Liver (tissue), 8 donors: ENCODE measurements at regions not wholly inside any gene's neighbourhood (a gene's known extent, or its start where the extent isn't known, plus 50 kb on each side); places are given as distances from the start of the nearest gene placed in this dataset.

Experiments
- DNase-seq: peaks from one replicate; pipeline ENCODE4 v3.0.0-alpha.2; 2017; ENCODE audit warnings: low spot score
- H3K27ac ChIP-seq, 2 donors: one replicate each; pipeline ENCODE4 v1.7.0; 2013; ENCODE audit warnings: inconsistent platforms in 2 of 2, low read length in 2 of 2, control low read depth in 1 of 2, low read depth in 1 of 2, mild to moderate bottlenecking in 1 of 2
- H3K27me3 ChIP-seq, 4 donors: one replicate each; pipeline versions ENCODE4 v1.6.1 to v1.7.0; 2013; ENCODE audit warnings: low read length in 3 of 4, inconsistent platforms in 1 of 4, mild to moderate bottlenecking in 1 of 4, moderate library complexity in 1 of 4; ENCODE audit not compliant: control insufficient read depth in 4 of 4, insufficient read depth in 4 of 4
- H3K36me3 ChIP-seq, 4 donors: one replicate each; pipeline versions ENCODE4 v1.6.1 to v1.7.0; 2013; ENCODE audit warnings: low read length in 3 of 4, mild to moderate bottlenecking in 3 of 4, low read depth in 1 of 4, moderate library complexity in 1 of 4; ENCODE audit not compliant: control insufficient read depth in 4 of 4, insufficient read depth in 3 of 4
- H3K4me1 ChIP-seq, 4 donors: one replicate each; pipeline versions ENCODE4 v1.6.1 to v1.7.0; 2013; ENCODE audit warnings: low read length in 3 of 4, mild to moderate bottlenecking in 3 of 4, moderate library complexity in 1 of 4; ENCODE audit not compliant: control insufficient read depth in 4 of 4, insufficient read depth in 4 of 4
- H3K4me3 ChIP-seq, 3 donors: one replicate each; pipeline versions ENCODE4 v1.6.1 to v1.7.0; 2013; ENCODE audit warnings: low read length in 3 of 3, control low read depth in 1 of 3, low read depth in 1 of 3, mild to moderate bottlenecking in 1 of 3
- H3K9ac ChIP-seq, 2 donors: one replicate each; pipeline ENCODE4 v1.7.0; 2013; ENCODE audit warnings: low read length in 2 of 2, mild to moderate bottlenecking in 2 of 2, moderate library complexity in 2 of 2, control low read depth in 1 of 2, low read depth in 1 of 2
- H3K9me3 ChIP-seq, 4 donors: one replicate each; pipeline versions ENCODE4 v1.6.1 to v1.7.0; 2013; ENCODE audit warnings: low read length in 3 of 4; ENCODE audit not compliant: control insufficient read depth in 4 of 4
- ATF3 ChIP-seq: IDR thresholded peaks from 2 replicates; pipeline ENCODE4 v1.6.1; 2016; ENCODE audit warnings: antibody characterized with exemption
- CTCF ChIP-seq: fragments of 150-350 bp; IDR thresholded peaks from 2 replicates; pipeline ENCODE4 v1.5.1; 2017; ENCODE audit warnings: improper control_type of control experiment, low read depth, low read length; ENCODE audit not compliant: missing input control
- EGR1 ChIP-seq, 2 donors: IDR thresholded peaks; 2 replicates each; pipeline ENCODE4 v1.6.1; 2016 to 2018; ENCODE audit warnings: antibody characterized with exemption in 2 of 2, low read depth in 2 of 2
- FOXA1 ChIP-seq: IDR thresholded peaks from 2 replicates; pipeline ENCODE4 v1.6.1; 2016; ENCODE audit warnings: antibody characterized with exemption
- FOXA2 ChIP-seq: IDR thresholded peaks from 2 replicates; pipeline ENCODE4 v1.6.1; 2016; ENCODE audit warnings: antibody characterized with exemption
- GABPA ChIP-seq, 2 donors: IDR thresholded peaks in 1 of 2; conservative IDR thresholded peaks in 1 of 2; 2 replicates each; pipeline ENCODE4 v1.6.1; 2016; ENCODE audit warnings: antibody characterized with exemption in 2 of 2, mild to moderate bottlenecking in 1 of 2, moderate library complexity in 1 of 2
- HNF4A ChIP-seq, 2 donors: conservative IDR thresholded peaks; 2 replicates each; pipeline ENCODE4 v1.6.1; 2016; ENCODE audit warnings: antibody characterized with exemption in 2 of 2, mild to moderate bottlenecking in 2 of 2
- HNF4G ChIP-seq: IDR thresholded peaks from 2 replicates; pipeline ENCODE4 v1.6.1; 2016; ENCODE audit warnings: antibody characterized with exemption
- NR2F2 ChIP-seq: IDR thresholded peaks from 2 replicates; pipeline ENCODE4 v1.6.1; 2016; ENCODE audit warnings: antibody characterized with exemption
- RAD21 ChIP-seq, 2 donors: IDR thresholded peaks; 2 replicates each; pipeline ENCODE4 v1.6.1; 2016; ENCODE audit warnings: antibody characterized with exemption in 2 of 2, mild to moderate bottlenecking in 2 of 2
- RXRA ChIP-seq, 2 donors: IDR thresholded peaks; 2 replicates each; pipeline ENCODE4 v1.6.1; 2017 to 2018; ENCODE audit warnings: antibody characterized with exemption in 2 of 2, mild to moderate bottlenecking in 1 of 2
- SP1 ChIP-seq: IDR thresholded peaks from 2 replicates; pipeline ENCODE4 v1.6.1; 2018; ENCODE audit warnings: antibody characterized with exemption, mild to moderate bottlenecking
- TAF1 ChIP-seq: conservative IDR thresholded peaks from 2 replicates; pipeline ENCODE4 v1.6.1; 2016; ENCODE audit warnings: antibody characterized with exemption, mild to moderate bottlenecking
- YY1 ChIP-seq: IDR thresholded peaks from 2 replicates; pipeline ENCODE4 v1.6.1; 2016; ENCODE audit warnings: antibody characterized with exemption, mild to moderate bottlenecking
- WGBS: extraction: QIAGEN DNeasy Blood & Tissue Kit; methylation state at CpG from one replicate; pipeline ENCODE4 v1.1.7; 2013; 5-methylcytosine and 5-hydroxymethylcytosine counted together
- TF ChIP-seq, protein P1 (sequence below): IDR thresholded peaks from 2 replicates; pipeline ENCODE4 v1.6.1; 2016; ENCODE audit warnings: antibody characterized with exemption
- TF ChIP-seq, protein P2 (sequence below): IDR thresholded peaks from 2 replicates; pipeline ENCODE4 v1.6.1; 2016; ENCODE audit warnings: antibody characterized with exemption, mild to moderate bottlenecking
- donor health status: healthy.
- donor health status: healthy.
- donor health status: healthy.
- donor health status: healthy.
- donor health status: healthy.

GRCh38 chr21:36257657-36258056 lies 62.3 kb upstream of the MORC3 start:
- Histone ChIP-seq H3K27ac (no peak overlapping the region), H3K27me3 (no peaks in the 10 kb centered on the region), H3K4me3 (no peak overlapping the region), H3K36me3 (peaks cover 3 to 28% (median 7%) of the 10 kb centered on the region in 4 donors), H3K9me3 (no peaks in the 10 kb centered on the region), H3K9ac (no peak overlapping the region), H3K4me1 (peaks cover 0 to 4% (median 1%) of the 10 kb centered on the region in 4 donors)
- 98% methylated on average over 1 of the region's 1 CpG for whole genome bisulfite sequencing
- TF ChIP-seq RAD21 (IDR thresholded peaks at IDR 0.05), result no peak
- TF ChIP-seq FOXA1, result no peak
- no peak for TF ChIP-seq HNF4A (conservative IDR thresholded peaks at IDR 0.05)
- TF ChIP-seq, protein P1, sequence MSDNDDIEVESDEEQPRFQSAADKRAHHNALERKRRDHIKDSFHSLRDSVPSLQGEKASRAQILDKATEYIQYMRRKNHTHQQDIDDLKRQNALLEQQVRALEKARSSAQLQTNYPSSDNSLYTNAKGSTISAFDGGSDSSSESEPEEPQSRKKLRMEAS, result no peak
- no peak for TF ChIP-seq ATF3
- DNase-seq, result no peak

GRCh38 chr21:36260030-36260787 lies 59.8 kb upstream of the MORC3 start:
- 40% methylated on average over 10 of the region's 10 CpGs for WGBS
- Histone ChIP-seq H3K9ac (peak overlapping the region; percentile 15 to 92), H3K9me3 (no peaks in the 10 kb centered on the region), H3K4me1 (peaks cover 0 to 4% (median 1%) of the 10 kb centered on the region in 4 donors), H3K36me3 (peaks cover 3 to 27% (median 9%) of the 10 kb centered on the region in 4 donors), H3K27ac (peak overlapping the region; percentile 58 to 92), H3K4me3 (peak overlapping the region; percentile 9 to 75 (median 52)), H3K27me3 (no peaks in the 10 kb centered on the region)
- TF ChIP-seq RXRA (IDR thresholded peaks at IDR 0.05) (no peak), RAD21 (IDR thresholded peaks at IDR 0.05) (peak; percentile 68 to 69), SP1 (peak; percentile 14), CTCF (peak; percentile 71), FOXA1 (no peak), NR2F2 (peak; percentile 10)
- TF ChIP-seq, protein P1, result no peak
- no peak for DNase-seq

DNA sequence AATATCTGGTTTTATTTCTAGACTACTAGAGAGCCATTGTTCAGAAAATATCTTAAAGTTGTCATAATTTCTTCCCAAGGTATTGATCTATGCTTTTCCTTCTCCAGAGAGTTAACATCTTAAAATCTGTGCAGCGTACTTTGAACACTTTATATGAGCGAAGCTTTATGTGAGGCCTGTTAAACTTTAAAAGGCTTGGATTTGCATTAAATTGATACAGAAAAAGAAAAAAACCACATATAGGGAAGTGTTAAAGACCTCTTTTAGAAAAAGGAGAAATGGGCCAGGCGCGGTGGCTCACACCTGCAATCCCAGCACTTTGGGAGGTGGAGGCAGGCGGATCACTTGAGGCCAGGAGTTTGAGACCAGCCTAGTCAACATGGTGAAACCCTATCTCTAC lies 59.2 kb upstream of the MORC3 start:
- Histone ChIP-seq H3K4me3 (no peak overlapping the region), H3K9ac (no peak overlapping the region), H3K27ac (peak overlapping the region; percentile 58 to 92)

More for the DNA sequence above, 59.2 kb upstream of the MORC3 start:
- TF ChIP-seq ATF3, result no peak
- TF ChIP-seq, protein P1, result no peak
- TF ChIP-seq, protein P2, sequence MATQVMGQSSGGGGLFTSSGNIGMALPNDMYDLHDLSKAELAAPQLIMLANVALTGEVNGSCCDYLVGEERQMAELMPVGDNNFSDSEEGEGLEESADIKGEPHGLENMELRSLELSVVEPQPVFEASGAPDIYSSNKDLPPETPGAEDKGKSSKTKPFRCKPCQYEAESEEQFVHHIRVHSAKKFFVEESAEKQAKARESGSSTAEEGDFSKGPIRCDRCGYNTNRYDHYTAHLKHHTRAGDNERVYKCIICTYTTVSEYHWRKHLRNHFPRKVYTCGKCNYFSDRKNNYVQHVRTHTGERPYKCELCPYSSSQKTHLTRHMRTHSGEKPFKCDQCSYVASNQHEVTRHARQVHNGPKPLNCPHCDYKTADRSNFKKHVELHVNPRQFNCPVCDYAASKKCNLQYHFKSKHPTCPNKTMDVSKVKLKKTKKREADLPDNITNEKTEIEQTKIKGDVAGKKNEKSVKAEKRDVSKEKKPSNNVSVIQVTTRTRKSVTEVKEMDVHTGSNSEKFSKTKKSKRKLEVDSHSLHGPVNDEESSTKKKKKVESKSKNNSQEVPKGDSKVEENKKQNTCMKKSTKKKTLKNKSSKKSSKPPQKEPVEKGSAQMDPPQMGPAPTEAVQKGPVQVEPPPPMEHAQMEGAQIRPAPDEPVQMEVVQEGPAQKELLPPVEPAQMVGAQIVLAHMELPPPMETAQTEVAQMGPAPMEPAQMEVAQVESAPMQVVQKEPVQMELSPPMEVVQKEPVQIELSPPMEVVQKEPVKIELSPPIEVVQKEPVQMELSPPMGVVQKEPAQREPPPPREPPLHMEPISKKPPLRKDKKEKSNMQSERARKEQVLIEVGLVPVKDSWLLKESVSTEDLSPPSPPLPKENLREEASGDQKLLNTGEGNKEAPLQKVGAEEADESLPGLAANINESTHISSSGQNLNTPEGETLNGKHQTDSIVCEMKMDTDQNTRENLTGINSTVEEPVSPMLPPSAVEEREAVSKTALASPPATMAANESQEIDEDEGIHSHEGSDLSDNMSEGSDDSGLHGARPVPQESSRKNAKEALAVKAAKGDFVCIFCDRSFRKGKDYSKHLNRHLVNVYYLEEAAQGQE, result no peak
- TF ChIP-seq NR2F2, result no peak
- TF ChIP-seq FOXA2, result no peak
- no peak for TF ChIP-seq EGR1 (IDR thresholded peaks at IDR 0.05; ENCODE audit: low read depth in 2 of 2)
- TF ChIP-seq GABPA (IDR thresholded peaks at IDR 0.05 in 1 of 2, conservative IDR thresholded peaks at IDR 0.05 in 1 of 2), result no peak
- no peak for TF ChIP-seq RAD21 (IDR thresholded peaks at IDR 0.05)
- TF ChIP-seq CTCF, result no peak
- no peak for TF ChIP-seq YY1
- TF ChIP-seq HNF4A (conservative IDR thresholded peaks at IDR 0.05), result no peak
- TF ChIP-seq SP1, result no peak
- no peak for TF ChIP-seq TAF1
- no peak for TF ChIP-seq FOXA1
- TF ChIP-seq HNF4G, result no peak
- Histone ChIP-seq H3K4me1 (peaks cover 0 to 4% (median 1%) of the 10 kb centered on the region in 4 donors), H3K36me3 (peaks cover 3 to 27% (median 12%) of the 10 kb centered on the region in 4 donors), H3K27me3 (no peaks in the 10 kb centered on the region), H3K9me3 (no peaks in the 10 kb centered on the region)
- WGBS, result 80% methylated on average over 5 of the region's 5 CpGs
- no peak for DNase-seq
